GM21619 (cell line): ENCODE measurements at regions not wholly inside any gene's neighbourhood (a gene's known extent, or its start where the extent isn't known, plus 50 kb on each side); places are given as distances from the start of the nearest gene placed in this dataset.

Source experiments
- ATAC-seq: cut with Tn5 transposase; IDR thresholded peaks from one replicate; pipeline ENCODE4 v1.9.1; 2021; ENCODE audit not compliant: unreplicated experiment

DNA sequence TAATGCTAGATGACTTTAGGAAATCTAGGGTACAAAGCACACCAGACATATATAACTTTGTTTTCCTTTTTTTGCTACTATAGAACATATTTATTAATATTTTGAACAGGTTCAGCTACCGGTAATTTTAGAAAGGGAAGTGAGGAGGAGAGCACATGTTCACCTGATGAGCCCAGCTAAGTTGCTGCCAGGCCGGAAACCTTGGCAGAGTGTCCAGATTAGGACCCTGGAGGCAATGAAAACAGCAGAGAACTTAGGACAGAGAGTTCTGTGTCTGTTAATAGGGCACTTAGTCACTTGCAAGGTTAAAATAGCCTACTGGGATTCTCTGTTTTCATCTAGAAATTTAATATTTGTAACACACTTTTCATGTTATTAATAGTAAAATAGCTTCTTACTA is 348.9 kb upstream of the CPEB2 start:
- no peak for ATAC-seq

DNA sequence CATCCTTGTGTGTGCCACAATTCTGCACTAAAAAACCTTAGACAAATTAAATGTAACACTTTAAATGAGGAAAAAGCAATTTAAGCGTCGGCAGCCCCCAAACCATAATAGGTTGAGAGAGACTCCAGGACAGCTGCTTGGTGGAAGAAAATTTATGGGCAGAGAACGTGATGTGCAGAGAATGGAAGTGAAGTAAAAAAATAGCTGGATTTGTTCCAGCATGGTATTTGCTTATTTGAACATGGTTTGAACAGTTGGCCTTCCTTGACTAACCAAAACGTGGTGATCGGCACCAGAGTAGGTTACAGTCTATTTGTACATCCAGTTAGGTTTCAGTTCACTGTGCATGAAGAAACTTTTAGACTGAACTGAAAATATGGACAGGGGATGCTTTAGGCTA is 343.0 kb upstream of the CPEB2 start:
- no peak for ATAC-seq

DNA sequence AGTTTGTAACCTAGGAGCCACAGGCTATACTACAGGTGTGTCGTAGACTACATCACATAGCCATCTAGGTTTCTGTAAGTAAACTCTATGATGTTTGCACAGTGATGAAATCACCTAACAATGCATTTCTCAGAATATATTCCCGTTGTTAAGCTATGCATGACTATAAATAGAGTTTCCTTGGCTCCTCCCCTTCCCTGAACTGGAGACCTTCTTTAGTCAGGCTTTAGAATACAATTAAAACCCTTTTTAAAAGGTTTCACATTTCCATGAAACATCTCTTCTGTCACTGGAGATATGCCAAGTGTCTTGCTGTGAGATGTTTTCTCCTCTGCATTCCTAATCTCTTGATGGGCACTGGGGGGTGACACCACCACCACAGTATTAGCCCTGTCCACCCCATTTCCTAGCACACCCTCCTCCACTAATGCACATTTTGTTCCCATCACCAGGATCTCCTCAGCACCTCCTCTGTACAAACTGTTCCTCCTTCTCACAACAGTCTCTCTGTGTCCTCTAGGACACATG is 334.6 kb upstream of the CPEB2 start:
- ATAC-seq: no peak

DNA sequence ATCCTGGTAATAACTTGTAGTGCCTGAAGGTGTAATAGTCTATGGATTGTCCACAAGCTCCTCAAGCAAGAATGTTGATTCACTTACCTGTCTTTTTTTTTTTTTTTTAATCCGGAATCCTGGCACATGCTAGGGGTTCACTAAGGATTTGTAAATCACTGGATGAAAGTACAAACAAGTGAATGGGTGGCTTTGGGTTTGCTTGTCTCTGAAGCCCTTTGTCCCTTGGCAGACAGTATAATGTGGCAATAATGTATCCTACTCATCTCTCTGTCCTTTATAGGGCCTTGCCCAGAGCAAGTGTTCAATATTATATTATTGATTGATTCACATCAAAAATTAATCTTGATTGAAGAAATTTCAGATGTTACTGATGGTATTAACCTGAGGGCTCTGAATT is 334.0 kb upstream of the CPEB2 start:
- no peak for ATAC-seq

DNA sequence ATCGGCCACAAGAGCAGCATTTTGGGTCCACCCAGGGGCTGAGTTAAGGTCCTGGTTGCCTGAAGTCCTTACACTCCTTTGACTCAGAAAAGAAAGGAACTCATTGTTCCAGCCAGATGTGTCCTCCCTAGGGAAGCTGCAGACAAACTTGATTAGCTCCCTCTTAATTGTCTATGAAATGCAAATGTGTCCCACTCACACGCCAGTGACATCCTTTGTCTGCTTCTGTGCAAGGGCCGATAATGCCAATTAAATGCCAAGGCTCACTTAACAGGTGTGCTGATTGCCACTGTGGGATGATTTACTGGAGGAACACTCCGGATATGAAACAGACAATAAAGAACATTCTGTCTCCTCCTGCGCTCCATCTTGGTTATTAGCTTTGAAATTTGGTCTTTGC is 332.9 kb upstream of the CPEB2 start:
- no peak for ATAC-seq

DNA sequence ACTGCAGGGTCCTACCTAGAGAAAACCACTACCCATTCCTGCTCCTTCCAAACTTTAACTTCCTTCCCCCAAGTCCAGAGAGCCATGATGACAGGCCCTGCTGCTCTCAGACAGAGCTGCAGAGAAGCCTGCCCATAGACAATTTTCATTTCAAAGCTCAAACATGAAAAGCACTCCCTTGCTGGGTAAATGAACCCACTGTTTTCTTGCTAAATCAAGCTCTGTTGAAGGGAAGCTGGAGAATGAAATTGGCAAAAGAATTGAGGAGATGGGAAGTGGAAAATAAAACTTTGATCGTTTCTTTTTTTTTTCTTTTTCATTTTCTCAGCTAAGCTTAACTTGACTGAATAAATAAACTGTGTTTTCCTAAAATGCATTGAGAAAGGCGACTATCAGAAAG is 331.1 kb upstream of the CPEB2 start:
- no peak for ATAC-seq

DNA sequence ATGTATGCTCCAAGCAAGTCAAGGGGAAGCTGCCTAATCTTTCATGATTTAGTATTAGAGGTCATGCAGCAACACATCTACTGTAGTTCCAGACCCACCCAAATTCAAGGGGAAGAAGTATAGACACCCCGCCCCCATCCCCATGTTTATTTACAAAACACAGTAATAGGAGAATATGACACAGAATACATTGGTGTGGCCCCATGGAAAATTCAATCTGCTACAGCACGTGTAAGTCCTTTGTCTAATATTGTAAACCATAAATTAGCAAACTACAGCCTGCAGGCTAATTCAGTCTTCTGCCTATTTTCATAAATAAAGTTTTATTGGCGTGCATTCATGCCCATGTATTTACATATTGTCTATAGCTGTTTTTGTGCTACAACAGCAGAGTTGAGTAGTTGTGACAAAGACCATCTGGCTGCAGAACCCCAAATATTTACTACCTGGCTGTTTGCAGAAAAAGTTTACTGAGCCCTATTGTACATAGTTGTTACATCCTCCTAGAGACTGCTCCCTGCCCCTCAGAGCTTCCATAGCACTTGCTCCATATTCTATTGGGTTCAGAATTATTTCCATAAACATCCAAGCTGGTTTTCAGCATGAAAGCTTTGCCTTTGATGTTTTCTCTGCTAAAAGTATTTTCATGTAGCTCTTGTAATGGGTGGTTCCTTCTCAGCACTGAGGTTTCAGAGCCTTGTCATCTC is 326.8 kb upstream of the CPEB2 start:
- no peak for ATAC-seq

DNA sequence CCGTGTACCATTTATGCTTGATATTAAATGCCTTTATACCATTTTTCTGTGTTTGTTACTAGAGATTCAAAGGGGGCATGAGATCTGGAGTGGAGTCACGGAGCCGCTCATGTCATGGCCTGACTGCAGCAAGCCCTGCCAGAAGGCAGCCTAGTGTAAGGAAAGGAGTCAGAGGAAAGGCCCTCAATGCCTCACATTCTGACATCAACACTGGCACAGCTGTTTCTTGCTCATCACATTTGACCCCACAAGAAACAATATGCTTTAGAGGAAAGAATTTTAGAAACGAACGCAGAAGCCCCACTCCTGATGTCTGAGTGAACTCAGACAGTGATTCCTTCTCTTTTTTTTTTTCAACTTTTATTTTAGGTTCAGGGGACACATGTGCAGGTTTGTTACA is 322.4 kb upstream of the CPEB2 start:
- no peak for ATAC-seq

DNA sequence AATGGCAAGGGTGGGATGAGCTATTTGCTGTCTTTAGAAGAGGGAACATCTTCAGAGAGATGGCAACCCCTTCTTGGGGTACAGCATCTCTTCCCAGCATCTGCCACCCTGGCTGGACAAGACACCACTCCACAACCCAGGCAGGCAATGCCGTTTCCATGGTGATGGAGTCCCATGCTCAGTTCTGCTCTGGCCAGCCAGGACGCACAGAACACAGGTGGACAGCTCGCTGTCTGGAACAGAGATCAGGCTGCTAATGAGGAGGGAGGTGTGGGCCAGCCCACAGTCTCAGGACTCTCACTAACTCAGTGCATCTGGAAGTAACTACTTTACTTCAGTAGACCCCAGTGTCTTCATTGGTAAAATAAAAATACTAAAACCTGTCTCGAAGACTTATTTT is 321.0 kb upstream of the CPEB2 start:
- no peak for ATAC-seq

DNA sequence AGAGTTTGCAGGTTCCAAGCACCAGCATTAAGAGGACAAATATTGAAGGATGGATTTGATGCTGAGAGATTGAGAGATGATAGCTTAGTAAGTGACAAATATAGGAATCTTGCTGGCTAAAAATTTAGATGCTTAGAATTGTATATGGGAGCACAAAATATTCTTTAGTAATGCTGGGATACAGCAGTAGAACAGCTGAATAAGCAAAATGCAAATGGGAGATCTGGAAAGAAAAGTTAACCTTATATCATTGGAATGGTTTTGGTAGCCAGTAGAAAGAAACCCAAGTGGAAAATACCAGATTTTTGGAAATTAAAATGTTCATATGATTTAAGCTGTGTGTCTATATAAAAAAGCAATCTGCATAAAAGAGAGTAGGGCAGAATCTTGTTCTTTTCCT is 308.6 kb upstream of the CPEB2 start:
- no peak for ATAC-seq

DNA sequence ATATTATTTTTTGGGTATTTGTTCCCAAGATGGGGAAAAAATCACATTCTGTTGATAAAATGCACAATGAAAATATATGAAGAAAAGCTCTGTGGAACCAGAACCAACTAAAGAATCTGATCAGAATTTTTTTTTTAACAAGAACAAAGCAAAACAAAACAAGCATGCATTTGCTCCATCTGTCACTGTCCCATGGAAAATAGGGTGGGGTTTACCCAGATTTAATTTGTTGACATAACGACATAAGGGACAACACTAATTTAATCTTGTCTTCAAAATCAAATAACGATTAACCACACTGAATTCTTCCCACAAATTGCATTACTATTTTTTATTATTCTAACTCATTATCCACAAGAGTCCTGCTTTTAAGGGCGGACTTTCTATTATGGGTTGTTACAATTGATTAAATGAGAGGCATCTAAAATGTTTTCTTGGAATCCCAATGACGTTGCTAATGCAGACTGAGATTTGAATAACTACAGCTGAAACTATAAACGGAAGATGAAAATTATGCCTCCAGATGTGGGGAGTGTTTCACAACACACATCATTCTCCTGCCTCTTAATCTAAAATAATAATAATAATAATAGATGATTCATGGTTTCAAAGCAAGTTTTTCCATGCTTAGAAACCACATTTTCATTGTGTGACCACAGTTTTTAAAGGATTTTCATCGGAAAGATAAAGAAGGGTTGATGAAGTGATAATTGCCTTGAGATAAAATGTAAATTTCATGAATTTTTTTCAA is 307.0 kb upstream of the CPEB2 start:
- ATAC-seq: no peak

DNA sequence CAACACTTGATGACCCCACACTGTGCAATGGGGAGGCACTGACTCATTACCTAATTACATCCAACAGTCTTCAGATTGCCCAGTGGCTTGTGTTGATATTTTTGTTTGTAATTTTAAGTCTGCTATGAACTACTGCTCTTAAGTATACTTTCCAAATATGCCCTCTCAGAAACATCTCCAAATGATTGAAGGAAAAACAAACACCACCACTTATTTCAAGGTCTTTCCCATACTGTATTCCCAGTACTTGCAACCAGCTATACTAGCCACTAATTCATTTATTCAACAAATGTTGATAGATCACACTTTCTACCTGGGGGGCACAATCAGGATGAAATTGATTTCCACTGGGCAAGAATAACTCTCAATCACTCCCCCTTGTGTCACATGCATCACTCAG is 302.2 kb upstream of the CPEB2 start:
- ATAC-seq: no peak

DNA sequence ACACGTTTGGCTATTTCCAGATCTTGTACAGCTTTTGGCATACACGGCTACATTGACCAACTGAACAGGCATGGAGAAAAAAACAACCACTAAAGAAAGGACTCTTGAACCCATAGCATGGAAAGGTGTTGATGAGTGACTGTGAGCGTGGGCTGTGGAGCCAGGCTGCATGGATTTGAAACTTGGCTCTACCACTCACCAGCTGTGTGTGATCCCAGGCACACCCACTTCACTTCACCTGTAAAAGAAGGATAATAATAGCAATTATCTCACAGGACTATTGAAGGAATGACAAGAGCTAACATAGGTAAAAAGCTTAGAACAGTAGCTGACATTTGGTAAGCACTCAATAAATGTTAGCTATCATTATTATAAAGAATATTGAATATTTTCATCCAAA is 301.7 kb upstream of the CPEB2 start:
- ATAC-seq: no peak

DNA sequence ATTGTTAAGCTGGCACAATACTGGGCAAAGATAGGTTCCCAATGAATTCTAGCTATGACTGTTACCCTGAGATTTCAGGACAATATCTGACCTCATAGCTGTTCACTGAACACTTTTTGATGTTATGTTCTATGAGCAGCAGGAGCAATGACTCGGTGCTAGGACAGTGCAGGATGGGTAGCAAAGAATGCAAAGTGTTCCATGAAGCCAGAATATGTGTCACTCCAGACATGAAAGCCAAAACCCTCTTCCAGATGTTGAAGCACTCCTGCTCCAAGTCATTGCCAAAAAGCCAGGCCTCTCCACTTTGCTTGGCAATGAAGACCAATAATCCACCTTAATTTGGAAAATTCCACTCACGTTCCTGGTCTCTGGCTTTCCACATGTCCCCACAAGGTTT is 300.9 kb upstream of the CPEB2 start:
- no peak for ATAC-seq

DNA sequence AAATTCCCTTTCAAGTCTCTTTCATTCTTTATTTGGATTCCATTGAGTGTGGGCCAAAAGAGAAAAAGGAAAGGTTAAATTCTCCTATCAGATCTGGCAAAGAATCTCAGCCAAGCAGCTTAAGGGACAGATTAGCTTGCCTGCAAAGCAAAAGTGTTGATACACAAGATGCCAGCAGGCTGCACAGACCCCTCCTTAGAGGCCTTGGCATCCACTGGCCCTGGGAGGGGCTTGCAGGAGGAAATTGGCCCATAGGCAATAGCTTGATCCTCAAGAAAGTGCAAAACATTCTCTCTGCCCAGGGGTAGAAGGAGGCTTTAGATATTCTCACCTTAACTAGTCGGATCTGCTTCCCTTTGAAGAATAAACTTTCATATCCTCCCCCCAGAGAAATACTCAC is 300.4 kb upstream of the CPEB2 start:
- ATAC-seq: no peak

DNA sequence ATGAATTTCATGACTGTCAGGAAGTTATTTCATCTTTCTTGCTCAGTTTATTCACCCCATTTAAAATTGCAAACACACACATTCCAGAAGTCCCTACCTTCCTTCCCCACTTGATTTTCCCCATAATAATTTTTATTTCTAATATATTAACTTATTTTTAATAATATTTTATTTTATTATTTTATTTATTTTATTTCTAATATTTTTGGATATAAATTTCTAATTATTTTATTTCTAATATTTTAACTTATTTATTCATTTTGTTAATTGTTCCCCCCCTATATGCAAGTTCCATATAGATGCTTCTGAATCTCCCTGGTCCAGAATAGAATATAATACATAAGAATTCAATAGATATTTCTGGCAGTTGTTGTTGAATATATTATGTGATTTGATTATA is 293.7 kb upstream of the CPEB2 start:
- no peak for ATAC-seq

DNA sequence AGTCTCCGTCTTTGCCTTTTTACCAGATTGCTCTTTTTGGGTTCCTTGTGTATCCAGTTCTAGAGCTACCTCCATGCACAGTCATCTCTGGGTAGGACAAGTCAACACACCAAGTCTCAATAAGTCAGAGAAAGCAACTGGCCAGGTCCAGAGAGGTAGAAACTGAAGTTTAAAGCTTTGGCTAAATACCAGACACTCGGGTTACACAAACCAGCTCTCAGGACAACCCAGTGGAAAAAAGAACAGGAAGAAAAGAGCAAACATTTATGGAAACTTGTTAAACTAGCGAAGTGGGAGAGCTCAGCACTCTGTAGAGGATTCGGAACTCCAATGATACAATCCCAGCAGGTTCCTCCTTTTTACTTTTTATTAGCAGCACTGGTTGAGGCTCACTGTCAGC is 291.0 kb upstream of the CPEB2 start:
- ATAC-seq: no peak

DNA sequence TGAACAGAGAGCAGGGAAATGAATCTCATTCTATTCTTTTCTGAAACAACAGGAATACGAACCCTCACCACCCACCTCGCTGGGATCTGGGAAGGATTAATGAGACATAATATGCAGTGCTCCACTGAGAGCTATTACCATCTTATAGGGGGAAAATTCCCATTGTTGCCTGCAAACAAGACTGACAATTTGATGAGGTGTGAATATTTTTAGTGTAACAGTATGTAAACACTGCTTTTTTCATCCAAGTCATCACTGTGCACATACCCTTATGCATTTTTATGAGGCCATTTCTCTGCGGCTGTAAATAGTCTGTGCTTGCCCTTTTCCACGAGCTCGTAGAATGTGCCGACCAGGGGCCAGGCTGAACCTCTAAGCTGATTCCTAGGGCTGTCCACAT is 285.6 kb upstream of the CPEB2 start:
- no peak for ATAC-seq

DNA sequence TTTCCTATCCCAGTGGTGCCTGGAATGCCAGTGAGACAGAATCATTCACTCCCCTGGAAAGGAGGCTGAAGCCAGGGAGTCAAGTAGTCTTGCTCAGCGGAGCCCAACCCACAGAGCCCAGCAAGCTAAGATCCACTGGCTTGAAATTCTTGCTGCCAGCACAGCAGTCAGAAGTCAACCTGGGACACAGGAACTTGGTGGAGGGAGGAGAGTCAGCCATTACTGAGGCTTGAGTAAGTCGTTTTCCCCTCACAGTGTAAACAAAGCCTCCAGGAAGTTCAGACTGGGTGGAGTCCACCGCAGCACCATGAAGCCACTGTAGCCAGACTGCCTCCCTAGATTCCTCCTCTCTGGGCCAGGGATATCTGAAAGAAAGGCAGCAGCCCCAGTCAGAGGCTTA is 283.2 kb upstream of the CPEB2 start:
- no peak for ATAC-seq

DNA sequence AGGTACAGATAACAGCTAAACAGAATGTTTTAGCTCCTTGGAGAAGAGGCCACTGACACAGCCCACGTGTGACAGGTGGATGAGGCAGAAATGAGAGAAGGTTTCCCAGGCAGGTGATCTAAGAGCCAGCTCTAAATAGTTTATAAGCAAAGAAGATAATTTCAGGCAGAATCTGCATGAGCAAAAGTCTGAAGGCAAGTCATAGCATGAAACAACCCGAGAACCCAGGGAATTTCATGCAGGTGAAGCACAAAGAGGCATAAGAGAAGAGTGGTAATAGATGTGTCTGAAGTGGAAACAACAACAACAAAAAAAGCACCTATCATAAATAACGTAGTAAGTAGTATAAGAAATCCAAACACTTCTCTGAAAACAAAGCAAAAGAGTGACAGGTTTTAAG is 275.8 kb upstream of the CPEB2 start:
- ATAC-seq: no peak

DNA sequence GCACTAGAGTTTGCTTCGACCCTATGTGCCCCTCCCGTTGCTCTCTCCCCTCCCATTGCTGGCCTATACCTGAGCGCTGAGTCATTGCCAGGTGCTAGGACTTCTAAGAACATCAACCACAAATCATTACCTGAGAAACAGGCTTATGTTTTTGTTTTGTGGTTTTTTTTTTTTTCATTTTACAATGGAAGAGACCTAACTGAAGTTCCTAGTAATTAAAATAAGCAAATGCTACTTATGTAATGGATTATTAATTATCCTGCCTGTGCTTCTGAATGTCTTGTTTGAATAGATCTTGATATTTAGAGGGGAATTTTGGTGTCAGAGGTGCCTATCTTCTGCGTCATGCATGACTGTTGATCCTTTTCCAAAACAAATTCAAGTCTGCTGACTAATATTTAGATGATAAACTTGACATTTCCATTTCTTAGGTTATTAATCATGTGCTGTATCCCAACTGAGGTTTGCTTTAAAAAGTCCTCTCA is 275.4 kb upstream of the CPEB2 start:
- ATAC-seq: no peak

DNA sequence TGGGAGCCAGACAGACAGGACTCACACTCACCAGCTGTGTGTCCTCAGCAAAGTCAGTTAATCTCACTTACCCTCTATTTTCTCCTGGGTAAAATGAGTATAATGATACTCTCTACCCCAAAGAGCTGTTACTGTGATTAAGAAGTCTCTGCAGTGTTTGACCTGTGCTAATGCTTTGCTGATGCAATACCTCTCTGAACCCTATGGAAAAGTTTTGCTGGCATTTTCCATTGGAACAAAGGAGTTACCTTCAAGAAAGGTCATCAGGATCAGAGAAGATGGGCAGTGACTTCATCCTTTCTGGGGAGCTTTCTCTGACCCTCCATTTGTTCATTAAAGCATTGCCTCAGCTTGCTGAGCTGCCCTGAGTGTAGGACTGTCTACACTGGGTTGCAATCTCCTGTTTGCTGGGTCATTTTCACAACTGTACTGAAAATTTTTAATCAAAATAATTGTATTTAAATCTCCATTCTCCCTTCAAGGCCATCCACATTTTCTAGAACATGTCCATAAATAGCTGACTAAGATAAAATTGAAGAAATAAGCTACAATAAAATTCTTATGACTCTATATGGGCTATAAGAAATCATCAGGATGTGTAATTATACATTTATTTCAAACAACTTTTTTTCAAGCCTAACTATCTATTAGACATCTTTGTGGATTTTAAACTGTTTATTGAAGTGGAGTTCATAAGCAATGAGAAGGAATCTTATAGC is 272.8 kb upstream of the CPEB2 start:
- no peak for ATAC-seq
